GM23338 (cell line): ENCODE measurements at regions not wholly inside any gene's neighbourhood (a gene's known extent, or its start where the extent isn't known, plus 50 kb on each side); places are given as distances from the start of the nearest gene placed in this dataset.

ENCODE experiments used
- CTCF ChIP-seq, 2 experiments: fragments of 200-600 bp in 1 of 2; sonication (generic) in 1 of 2; conservative IDR thresholded peaks; 2 replicates each; pipeline versions ENCODE4 v1.5.1 to v1.6.1; 2016 to 2017; ENCODE audit warnings: antibody characterized with exemption in 2 of 2, low read depth in 2 of 2, mild to moderate bottlenecking in 2 of 2, moderate library complexity in 1 of 2
- ETS1 ChIP-seq: IDR thresholded peaks from 2 replicates; pipeline ENCODE4 v1.6.1; 2016; ENCODE audit warnings: antibody characterized with exemption
- EZH2 ChIP-seq: fragments of 200-600 bp; sonication (generic); IDR thresholded peaks from one replicate; pipeline ENCODE4 v1.8.0; 2017; ENCODE audit warnings: antibody characterized with exemption, mild to moderate bottlenecking, low read depth; ENCODE audit not compliant: unreplicated experiment
- EZH2phosphoT487 ChIP-seq: fragments of 200-600 bp; sonication (generic); IDR thresholded peaks from one replicate; pipeline ENCODE4 v1.8.1; 2018; ENCODE audit warnings: antibody characterized with exemption; ENCODE audit not compliant: unreplicated experiment
- JUNB ChIP-seq: IDR thresholded peaks from one replicate; pipeline ENCODE4 v1.6.1; 2016; ENCODE audit warnings: antibody characterized with exemption; ENCODE audit not compliant: unreplicated experiment
- POLR2AphosphoS5 ChIP-seq: IDR thresholded peaks from 2 replicates; pipeline ENCODE4 v1.6.1; 2016; ENCODE audit warnings: antibody characterized with exemption, low read depth
- ZNF331 ChIP-seq: fragments of 250-450 bp; sonication (Bioruptor Pico); IDR thresholded peaks from 2 replicates; pipeline ENCODE4 v1.5.0; 2020; ENCODE audit warnings: low read depth, mild to moderate bottlenecking, moderate library complexity
- TF ChIP-seq, protein P1 (sequence below): fragments of 250-450 bp; sonication (Bioruptor Pico); IDR thresholded peaks from 2 replicates; pipeline ENCODE4 v1.5.0; 2020; ENCODE audit warnings: mild to moderate bottlenecking, moderate library complexity

DNA sequence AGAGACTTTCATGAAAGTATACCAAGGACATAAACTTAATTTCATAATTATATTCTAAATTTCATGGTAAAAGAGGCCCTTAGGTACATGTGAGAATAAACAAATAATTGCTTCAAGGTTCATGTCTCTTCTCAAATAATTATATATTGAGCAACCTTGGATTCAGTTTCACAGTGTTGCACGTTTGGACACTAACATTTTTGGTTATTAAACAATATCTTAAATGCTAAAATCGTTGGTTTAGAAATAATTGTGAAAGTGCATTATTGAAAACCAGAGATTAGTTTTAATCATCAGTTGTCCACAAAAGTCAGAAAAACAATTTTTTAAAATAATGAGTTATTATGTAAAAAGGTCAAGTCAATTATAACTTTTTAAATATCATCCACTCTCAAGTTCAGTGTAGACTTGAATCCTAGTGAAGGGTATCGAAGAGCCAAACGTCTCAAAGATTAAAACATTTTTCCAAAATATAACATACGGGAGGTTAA lies 227.1 kb upstream of the DEFB112 start (continued):
- TF ChIP-seq, protein P1, sequence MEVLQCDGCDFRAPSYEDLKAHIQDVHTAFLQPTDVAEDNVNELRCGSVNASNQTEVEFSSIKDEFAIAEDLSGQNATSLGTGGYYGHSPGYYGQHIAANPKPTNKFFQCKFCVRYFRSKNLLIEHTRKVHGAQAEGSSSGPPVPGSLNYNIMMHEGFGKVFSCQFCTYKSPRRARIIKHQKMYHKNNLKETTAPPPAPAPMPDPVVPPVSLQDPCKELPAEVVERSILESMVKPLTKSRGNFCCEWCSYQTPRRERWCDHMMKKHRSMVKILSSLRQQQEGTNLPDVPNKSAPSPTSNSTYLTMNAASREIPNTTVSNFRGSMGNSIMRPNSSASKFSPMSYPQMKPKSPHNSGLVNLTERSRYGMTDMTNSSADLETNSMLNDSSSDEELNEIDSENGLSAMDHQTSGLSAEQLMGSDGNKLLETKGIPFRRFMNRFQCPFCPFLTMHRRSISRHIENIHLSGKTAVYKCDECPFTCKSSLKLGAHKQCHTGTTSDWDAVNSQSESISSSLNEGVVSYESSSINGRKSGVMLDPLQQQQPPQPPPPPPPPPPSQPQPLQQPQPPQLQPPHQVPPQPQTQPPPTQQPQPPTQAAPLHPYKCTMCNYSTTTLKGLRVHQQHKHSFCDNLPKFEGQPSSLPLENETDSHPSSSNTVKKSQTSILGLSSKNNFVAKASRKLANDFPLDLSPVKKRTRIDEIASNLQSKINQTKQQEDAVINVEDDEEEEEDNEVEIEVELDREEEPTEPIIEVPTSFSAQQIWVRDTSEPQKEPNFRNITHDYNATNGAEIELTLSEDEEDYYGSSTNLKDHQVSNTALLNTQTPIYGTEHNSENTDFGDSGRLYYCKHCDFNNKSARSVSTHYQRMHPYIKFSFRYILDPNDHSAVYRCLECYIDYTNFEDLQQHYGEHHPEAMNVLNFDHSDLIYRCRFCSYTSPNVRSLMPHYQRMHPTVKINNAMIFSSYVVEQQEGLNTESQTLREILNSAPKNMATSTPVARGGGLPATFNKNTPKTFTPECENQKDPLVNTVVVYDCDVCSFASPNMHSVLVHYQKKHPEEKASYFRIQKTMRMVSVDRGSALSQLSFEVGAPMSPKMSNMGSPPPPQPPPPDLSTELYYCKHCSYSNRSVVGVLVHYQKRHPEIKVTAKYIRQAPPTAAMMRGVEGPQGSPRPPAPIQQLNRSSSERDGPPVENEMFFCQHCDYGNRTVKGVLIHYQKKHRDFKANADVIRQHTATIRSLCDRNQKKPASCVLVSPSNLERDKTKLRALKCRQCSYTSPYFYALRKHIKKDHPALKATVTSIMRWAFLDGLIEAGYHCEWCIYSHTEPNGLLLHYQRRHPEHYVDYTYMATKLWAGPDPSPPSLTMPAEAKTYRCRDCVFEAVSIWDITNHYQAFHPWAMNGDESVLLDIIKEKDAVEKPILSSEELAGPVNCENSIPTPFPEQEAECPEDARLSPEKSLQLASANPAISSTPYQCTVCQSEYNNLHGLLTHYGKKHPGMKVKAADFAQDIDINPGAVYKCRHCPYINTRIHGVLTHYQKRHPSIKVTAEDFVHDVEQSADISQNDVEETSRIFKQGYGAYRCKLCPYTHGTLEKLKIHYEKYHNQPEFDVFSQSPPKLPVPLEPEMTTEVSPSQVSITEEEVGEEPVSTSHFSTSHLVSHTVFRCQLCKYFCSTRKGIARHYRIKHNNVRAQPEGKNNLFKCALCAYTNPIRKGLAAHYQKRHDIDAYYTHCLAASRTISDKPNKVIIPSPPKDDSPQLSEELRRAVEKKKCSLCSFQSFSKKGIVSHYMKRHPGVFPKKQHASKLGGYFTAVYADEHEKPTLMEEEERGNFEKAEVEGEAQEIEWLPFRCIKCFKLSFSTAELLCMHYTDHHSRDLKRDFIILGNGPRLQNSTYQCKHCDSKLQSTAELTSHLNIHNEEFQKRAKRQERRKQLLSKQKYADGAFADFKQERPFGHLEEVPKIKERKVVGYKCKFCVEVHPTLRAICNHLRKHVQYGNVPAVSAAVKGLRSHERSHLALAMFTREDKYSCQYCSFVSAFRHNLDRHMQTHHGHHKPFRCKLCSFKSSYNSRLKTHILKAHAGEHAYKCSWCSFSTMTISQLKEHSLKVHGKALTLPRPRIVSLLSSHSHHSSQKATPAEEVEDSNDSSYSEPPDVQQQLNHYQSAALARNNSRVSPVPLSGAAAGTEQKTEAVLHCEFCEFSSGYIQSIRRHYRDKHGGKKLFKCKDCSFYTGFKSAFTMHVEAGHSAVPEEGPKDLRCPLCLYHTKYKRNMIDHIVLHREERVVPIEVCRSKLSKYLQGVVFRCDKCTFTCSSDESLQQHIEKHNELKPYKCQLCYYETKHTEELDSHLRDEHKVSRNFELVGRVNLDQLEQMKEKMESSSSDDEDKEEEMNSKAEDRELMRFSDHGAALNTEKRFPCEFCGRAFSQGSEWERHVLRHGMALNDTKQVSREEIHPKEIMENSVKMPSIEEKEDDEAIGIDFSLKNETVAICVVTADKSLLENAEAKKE (CRISPR knock-in tag): no peak
- TF ChIP-seq JUNB: no peak
- TF ChIP-seq ZNF331 (CRISPR knock-in tag): no peak
- TF ChIP-seq CTCF (conservative IDR thresholded peaks at IDR 0.05; ENCODE audit: low read depth in 2 of 2): no peak
- no peak for TF ChIP-seq POLR2AphosphoS5
- TF ChIP-seq EZH2: no peak
- TF ChIP-seq ETS1: no peak
- no peak for TF ChIP-seq EZH2phosphoT487
